Prostate gland (tissue), 2 donors: ENCODE measurements at regions not wholly inside any gene's neighbourhood (a gene's known extent, or its start where the extent isn't known, plus 50 kb on each side); places are given as distances from the start of the nearest gene placed in this dataset.

Source experiments
- POLR2A ChIP-seq: fragments of 450-650 bp; IDR thresholded peaks from one replicate; pipeline ENCODE4 v1.6.1; 2016; ENCODE audit warnings: antibody characterized with exemption, mild to moderate bottlenecking
- POLR2AphosphoS5 ChIP-seq: sonication (generic); formaldehyde crosslinking; IDR thresholded peaks from one replicate; pipeline ENCODE4 v1.6.1; 2017; ENCODE audit warnings: antibody characterized with exemption
- TF ChIP-seq, protein P1 (sequence below), 4 experiments: fragments of 200-600 bp in 2 of 4; fragments of 450-650 bp in 2 of 4; sonication (generic) in 2 of 4; IDR thresholded peaks; 1 replicate in 3 of 4; 2 replicates in 1 of 4; pipeline ENCODE4 v1.5.1; 2016 to 2019; ENCODE audit warnings: antibody characterized with exemption in 4 of 4, mild to moderate bottlenecking in 2 of 4, moderate library complexity in 2 of 4

DNA sequence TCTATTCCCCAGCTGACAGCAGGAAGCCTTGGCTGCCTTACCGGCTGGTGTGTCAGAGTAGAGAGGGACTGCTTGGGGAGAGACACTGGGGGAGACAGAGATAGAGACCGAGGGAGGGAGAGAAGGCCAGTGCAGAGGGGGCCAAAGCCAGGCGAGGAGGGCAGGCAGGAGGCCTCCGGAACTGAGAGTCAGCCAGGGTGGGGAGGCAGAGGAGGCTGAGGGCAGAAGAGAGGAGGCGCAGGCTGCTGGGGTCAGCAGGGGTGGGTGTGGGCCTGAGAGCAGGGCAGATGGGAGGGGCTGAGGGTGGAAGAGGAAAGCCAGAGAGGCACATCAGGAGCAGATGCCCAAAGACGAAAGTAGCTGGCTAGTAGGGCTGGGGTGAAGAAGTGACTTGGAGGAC, 57.2 kb upstream of the PAX2 start:
- TF ChIP-seq, protein P1, sequence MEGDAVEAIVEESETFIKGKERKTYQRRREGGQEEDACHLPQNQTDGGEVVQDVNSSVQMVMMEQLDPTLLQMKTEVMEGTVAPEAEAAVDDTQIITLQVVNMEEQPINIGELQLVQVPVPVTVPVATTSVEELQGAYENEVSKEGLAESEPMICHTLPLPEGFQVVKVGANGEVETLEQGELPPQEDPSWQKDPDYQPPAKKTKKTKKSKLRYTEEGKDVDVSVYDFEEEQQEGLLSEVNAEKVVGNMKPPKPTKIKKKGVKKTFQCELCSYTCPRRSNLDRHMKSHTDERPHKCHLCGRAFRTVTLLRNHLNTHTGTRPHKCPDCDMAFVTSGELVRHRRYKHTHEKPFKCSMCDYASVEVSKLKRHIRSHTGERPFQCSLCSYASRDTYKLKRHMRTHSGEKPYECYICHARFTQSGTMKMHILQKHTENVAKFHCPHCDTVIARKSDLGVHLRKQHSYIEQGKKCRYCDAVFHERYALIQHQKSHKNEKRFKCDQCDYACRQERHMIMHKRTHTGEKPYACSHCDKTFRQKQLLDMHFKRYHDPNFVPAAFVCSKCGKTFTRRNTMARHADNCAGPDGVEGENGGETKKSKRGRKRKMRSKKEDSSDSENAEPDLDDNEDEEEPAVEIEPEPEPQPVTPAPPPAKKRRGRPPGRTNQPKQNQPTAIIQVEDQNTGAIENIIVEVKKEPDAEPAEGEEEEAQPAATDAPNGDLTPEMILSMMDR (IDR thresholded peaks at IDR 0.05), result no peak
- TF ChIP-seq POLR2A, result no peak
- TF ChIP-seq POLR2AphosphoS5, result no peak
